ENCODE measurements at regions not wholly inside any gene's neighbourhood (a gene's known extent, or its start where the extent isn't known, plus 50 kb on each side); places are given as distances from the start of the nearest gene placed in this dataset.

- TF ChIP-seq CTCF (IDR thresholded peaks at IDR 0.05; ENCODE audit: low read length) (no peak), EZH2 (IDR thresholded peaks at IDR 0.05; ENCODE audit: borderline replicate concordance, low read length) (no peak)
Observed at GRCh38 chr16:26382586-26382985, 684.1 kb upstream of the C16orf82 start.
